GM18867 (cell line): ENCODE measurements at regions not wholly inside any gene's neighbourhood (a gene's known extent, or its start where the extent isn't known, plus 50 kb on each side); places are given as distances from the start of the nearest gene placed in this dataset.
"Not testable (repeated sequence)": the region's sequence is repeated elsewhere in the genome, so short reads cannot be mapped to it uniquely, and the experiment has no call there.

ENCODE experiments used
- ATAC-seq: cut with Tn5 transposase; IDR thresholded peaks from one replicate; pipeline ENCODE4 v1.9.1; 2021; ENCODE audit warnings: mild to moderate bottlenecking, moderate library complexity; ENCODE audit not compliant: unreplicated experiment

GRCh38 chr2:39487398-39488250 is 50.5 kb upstream of the MAP4K3 start:
- ATAC-seq: no peak

GRCh38 chr2:39488450-39488849 is 51.4 kb upstream of the MAP4K3 start:
- no peak for ATAC-seq

GRCh38 chr2:39490586-39490985 is 53.5 kb upstream of the MAP4K3 start:
- ATAC-seq: no peak

GRCh38 chr2:39491653-39492052 is 54.6 kb upstream of the MAP4K3 start:
- ATAC-seq: no peak

- peak; percentile 97 for ATAC-seq
These were observed 55.1 kb upstream of the MAP4K3 start for GRCh38 chr2:39492095-39492590.

GRCh38 chr2:39492716-39493115 is 55.6 kb upstream of the MAP4K3 start:
- ATAC-seq: no peak

- peak; percentile 38 for ATAC-seq
These were observed 57.7 kb upstream of the MAP4K3 start for GRCh38 chr2:39494784-39495251.

- no peak for ATAC-seq
These were observed 60.2 kb upstream of the MAP4K3 start for GRCh38 chr2:39497082-39497801.

- not testable (repeated sequence) for ATAC-seq
These were observed 61.1 kb upstream of the MAP4K3 start for GRCh38 chr2:39498176-39498575.

- ATAC-seq: no peak
These were observed 61.7 kb upstream of the MAP4K3 start for GRCh38 chr2:39498786-39499185.

GRCh38 chr2:39499336-39499735 is 62.3 kb upstream of the MAP4K3 start:
- ATAC-seq: no peak

GRCh38 chr2:39501412-39501811 is 64.3 kb upstream of the MAP4K3 start:
- ATAC-seq: no peak

- no peak for ATAC-seq
These were observed 66.2 kb upstream of the MAP4K3 start for GRCh38 chr2:39503277-39503676.

GRCh38 chr2:39504790-39505335 is 67.8 kb upstream of the MAP4K3 start:
- ATAC-seq: no peak

GRCh38 chr2:39506215-39506614 is 69.1 kb upstream of the MAP4K3 start:
- ATAC-seq: no peak

- ATAC-seq: no peak
These were observed 71.1 kb upstream of the MAP4K3 start for GRCh38 chr2:39508198-39508597.

- ATAC-seq: no peak
These were observed 73.1 kb upstream of the MAP4K3 start for GRCh38 chr2:39510140-39510539.

- ATAC-seq: no peak
These were observed 74.1 kb upstream of the MAP4K3 start for GRCh38 chr2:39511219-39511604.

- no peak for ATAC-seq
These were observed 74.7 kb upstream of the MAP4K3 start for GRCh38 chr2:39511605-39512433.

GRCh38 chr2:39512434-39512935 is 75.4 kb upstream of the MAP4K3 start:
- no peak for ATAC-seq

- no peak for ATAC-seq
These were observed 75.9 kb upstream of the MAP4K3 start for GRCh38 chr2:39512941-39513340.
